NCI-H187 treated with DMSO at 0.1 percent for 48 hours (cell line): ENCODE measurements at regions not wholly inside any gene's neighbourhood (a gene's known extent, or its start where the extent isn't known, plus 50 kb on each side); places are given as distances from the start of the nearest gene placed in this dataset.

ENCODE experiments used
- DNase-seq: peaks from one replicate; lab custom pipeline; 2025; lab: John Stamatoyannopoulos, UW

DNA sequence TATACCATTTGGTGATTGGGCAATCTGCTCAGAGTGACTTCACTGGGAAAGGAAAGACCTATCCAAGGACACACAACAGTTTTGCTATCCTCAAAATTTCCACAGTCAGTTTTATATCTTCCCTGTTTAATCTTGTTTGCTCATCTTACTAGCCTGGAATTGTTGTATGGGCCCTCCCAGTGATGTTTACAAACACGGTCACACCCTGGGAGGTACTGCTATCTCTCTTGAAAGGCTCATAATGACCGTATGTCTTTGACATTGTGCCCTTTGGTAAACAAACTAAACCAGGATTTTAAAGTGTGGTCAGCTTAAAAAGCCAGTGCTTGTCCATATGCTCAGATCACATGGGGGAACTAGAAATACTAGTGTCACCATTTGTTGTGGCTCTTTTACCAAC, 277.0 kb downstream of the CDH2 start:
- no peak for DNase-seq

DNA sequence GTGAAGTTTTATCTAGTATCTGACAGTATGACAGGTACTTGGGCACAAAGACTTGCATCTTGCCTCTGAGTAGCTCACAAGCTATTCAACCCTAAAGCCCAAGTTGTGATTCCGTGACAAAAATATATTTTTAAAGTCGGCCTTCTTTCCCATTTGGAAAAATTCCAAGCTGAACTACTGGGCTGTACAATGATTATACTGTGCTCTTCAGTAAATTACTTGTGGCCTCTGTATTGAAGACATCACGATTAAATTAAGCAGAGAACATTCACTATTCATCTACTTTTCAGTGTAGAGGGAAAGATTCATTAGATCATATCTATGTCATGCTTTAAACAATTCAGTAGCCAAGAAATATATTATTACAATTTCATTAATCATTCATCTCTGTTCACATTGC, 282.2 kb downstream of the CDH2 start:
- DNase-seq = no peak

DNA sequence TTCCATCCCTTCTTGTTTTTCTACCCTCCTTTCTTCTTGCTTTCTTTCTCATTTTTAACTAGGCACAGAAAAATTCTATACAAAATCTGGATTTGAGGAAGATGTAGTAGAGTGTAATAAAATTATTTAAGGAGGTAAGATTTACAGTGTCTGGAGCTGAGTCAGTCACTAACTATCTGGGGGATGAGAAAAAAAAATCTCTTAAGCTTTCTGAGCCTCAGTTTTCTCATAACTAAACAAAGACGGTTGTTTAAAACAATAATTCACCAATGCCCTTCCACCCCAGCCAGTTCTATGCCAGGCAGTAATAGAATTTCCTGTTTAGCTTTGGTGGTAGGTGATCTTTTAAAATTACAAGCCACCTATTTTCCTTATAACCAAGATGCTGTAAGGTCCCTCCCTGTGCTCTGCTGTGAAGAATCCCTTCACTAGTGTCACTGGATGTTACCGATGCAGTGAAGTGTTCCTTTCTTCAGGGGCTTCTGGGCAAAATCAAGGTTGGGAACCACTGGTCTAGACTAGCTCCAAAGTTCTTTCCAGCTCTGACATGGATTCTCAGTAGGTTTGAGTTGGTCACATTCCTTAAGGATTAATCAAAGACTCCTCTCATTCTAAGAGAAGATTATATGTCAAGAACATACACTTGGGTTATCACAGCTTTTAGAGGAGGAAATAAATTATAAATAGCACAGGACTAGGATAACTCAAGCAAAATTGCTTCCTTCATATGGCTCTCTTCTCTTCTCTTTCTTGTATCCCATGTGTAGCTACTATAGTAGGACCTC, 289.0 kb downstream of the CDH2 start:
- no peak for DNase-seq

DNA sequence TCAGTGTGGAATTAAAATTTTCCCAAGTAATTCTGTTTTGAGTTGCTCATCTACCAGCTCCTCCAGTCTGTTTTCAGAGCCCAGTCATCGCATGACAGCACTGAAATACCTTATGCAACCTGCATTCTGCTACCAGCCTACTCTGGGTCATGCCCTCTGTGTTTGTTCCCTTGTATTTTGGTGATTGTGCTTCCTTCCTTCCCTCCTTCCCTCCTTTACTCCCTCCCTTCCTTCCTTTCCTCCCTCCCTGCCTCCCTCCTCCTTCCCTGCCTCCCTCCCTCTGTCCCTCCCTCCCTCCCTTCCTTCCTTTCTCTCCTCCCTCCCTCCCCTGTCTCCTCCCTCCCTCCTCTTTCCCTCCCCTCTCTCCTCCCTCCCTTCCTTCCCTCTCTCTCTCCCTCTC, 289.6 kb downstream of the CDH2 start:
- no peak for DNase-seq

DNA sequence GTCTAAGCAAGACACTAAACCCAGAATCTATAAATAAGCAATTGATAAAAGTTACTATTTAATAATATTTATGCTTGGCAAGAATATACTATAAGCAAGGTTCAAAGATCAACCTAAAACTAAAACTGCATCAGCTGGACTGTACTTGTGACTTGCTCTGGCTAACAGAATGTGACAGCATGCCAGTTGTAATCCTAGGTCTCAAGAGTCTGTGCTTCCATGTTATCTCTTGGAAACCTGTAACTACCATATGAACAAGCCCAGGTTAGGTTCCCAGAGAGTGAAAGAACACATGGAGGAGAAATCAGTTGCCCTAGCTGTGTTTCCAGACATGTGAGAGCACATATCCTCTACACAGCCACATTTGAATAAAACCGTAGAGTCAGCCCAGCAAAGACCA, 297.4 kb downstream of the CDH2 start:
- no peak for DNase-seq

DNA sequence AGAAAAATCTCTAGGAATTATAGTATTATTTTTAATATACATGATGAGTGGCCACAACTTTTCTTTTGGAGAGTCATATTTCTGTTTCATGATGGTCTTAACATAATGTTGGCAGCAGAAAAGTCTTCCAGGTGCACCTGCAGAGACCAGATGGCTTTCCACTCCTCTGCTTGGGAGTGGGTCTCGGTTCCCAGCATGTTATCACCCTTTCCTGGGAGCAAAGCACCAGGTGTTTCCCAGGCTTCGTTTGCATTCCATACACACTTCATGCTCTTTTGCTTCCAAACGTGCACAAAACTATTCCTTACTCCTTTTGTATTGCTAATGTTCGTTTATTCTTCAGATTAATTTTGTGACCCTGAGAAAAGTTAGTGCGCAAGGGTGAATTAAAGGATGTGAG, 305.2 kb downstream of the CDH2 start:
- peak; percentile 26 for DNase-seq

DNA sequence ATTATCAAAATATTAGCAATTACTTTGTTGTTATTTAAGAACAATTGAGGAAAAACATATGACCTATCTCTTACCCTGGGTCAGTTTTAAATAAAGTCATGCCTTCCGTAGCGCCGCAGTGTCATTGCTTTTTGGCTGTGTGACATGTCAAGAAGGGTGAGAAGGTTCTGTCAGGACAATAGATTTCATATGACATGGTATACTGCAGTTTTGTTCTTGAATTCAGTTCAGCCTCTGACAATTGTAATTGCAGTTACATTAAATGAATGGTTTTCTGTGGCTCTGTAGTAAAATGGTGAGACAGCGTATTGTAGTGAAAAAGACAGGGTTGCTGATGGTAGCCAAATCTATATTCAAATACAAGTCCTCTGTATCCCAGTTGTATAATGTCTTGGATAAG, 307.2 kb downstream of the CDH2 start:
- no peak for DNase-seq

DNA sequence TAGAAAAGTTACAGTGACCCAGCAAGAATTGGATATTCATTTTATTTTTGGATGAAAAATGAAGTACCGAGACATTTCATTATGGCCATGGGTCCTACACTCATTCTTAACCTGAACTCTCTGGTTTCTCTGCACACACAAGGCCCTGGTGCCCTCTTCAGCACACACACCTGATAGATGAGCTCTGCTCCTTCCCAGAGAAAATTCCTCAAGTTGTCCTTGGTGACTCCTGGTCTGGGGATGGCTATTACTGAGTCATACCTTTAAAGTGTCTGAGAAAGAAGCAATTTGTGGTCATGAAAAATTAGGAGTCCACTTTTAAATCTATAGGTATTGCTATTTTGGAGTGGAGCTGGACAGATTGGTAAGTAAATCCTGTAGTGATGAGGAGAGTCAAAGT, 311.5 kb downstream of the CDH2 start:
- DNase-seq = no peak

DNA sequence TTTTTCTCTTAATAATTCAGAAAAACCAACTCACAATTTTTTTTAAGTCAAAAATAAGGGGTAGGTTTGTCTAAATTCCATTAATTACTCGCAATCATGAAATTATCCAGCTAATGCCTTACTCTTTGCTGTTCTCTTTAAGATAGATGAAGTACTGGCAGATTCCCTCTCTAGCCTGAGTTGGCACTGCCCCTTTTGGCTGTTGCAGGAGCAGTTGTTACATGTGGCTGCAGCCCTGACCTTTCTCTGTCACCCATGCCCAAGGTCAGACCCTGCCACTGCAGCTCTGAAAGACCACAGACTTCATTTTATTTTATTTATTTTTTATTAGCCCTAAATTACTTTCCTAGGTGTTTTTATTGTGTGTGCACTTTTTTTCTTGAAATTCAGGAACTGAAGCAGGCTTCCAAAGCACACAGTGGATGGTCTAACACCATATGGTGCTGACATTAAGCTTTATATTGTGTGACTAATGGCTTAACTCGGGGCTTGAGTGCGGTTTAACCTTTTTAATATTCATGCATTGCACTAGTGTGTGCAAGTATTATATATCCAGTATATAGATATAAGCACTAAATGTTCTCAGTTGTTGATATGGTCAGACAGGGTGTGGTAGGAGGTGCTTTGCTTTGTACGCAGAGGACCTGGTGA, 313.0 kb downstream of the CDH2 start:
- no peak for DNase-seq

DNA sequence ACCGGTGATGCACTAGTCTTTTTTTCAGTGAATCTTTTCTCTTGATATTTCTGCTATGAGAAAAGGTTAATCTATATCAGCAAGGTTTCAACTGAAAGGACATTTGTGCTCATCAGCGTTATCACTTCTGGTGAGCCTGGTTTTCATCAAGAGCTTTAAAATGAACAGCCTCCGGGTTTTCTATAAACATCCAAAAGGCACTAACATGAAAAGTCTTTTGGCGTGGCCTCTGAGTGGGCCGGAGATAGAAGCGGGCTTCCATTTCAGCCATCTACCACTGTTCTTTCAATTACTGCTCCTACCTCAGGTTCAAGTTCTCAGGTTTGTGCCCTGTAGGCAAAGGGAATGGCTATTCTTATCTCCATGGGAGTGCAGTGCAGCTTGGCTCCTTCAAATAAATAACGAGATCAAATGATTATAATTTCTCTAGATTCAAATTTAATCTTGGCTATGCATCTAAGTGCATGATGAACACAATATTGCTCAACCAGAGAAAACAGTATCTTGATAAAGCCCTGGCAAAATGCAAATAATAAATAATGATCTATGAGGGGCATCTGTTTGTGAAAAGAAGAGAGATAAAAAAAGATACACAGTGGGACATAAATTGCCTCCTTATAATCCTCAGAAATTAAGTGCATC, 314.8 kb downstream of the CDH2 start:
- DNase-seq = no peak

DNA sequence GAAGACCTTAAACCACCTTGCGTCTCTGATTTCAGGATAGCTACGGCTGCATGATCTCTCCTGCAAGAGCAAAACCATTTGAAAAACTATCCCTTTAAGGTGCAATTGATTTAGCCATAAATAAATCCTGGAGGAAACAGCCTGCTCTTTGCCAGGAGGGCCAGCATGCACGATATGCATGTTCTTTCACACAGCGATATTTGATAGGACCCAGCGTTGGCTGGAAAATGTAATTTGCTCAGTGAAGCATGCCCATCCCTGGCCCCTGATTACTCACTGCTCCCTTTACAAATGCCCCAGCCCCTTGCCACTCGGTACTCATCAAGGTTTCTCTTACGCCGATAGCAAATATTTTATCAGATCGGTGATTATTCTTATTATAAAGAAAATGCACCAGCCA, 315.4 kb downstream of the CDH2 start:
- DNase-seq = peak; percentile 74

DNA sequence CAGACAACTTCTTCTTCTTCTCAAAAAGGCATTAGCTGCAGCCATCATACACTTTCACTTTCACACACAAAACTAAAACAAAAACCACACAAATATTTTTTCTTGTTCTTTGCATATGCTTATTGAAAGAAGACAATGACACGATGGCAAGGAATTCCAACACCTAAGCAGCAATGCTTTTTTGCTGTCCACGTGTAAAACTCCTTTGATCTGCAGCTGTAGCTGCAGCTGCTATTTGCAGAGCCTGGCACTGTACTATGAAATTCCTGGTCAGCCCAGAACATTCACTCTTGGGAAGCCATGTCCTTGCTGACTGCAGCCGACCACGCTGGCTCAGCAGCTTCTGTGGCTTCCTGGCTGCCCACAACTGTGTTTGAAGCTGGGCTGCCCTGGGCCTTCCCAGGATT, 316.2 kb downstream of the CDH2 start:
- DNase-seq = no peak

DNA sequence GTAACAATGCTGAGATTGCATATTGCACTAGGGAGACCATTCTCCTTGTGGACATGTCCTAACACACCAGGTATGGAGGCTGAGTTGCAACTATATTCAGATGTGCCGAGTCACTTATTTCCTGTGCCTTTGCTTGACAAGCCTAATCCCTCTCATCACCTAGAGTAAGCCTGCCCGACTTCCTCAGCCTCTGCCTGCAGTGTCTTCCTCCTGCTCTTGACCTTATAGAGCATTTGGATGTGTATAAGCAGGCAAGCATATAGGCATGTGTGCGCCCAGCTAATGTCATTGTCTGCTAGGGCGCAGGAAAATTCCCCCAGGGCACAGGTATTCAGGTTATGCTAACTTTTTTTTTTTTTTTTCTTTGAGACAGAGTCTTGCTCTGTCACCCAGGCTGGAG, 316.9 kb downstream of the CDH2 start:
- no peak for DNase-seq

DNA sequence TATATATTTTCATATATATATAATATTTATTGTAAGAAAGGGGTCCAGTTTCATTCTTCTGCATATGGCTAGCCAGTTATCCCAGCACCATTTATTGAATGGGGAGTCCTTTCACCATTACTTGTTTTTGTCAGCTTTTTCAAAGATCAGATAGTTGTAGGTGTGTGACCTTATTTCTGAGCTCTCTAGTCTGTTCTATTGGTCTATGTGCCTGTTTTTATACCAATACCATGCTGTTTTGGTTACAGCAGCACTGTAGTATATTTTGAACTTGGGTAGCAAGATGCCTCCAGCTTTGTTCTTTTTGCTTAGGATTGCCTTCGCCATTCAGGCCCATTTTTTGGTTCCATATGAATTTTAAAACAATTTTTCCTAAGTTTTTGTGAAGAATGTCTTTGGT, 320.1 kb downstream of the CDH2 start:
- no peak for DNase-seq

DNA sequence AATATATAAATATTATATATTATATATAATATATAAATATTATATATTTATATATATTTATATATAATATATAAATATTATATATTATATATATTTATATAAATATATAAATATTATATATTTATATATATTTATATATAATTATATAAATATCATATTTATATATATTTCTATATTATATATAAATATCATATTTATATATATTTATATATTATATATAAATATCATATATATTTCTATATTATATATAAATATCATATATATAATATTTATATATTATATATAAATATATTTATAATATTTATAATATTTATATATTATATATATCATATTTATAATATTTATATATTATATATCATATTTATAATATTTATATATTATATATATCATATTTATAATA, 321.4 kb downstream of the CDH2 start:
- DNase-seq = no peak

DNA sequence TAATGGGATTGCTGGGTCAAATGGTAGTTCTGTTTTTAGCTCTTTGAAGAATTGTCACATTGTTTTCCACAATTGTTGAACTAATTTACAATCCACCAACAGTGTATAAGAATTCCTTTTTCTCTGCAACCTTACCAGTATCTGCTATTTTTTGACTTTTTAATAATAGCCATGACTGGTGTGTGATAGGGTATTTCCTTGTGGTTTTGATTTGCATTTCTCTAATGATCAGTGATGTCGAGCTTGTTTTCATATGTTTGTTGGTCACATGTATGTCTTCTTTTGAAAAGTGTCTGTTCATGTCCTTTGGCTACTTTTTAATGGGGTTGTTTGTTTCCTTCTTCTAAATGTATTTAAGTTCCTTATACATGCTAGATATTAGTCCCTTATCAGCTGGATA, 322.3 kb downstream of the CDH2 start:
- no peak for DNase-seq

DNA sequence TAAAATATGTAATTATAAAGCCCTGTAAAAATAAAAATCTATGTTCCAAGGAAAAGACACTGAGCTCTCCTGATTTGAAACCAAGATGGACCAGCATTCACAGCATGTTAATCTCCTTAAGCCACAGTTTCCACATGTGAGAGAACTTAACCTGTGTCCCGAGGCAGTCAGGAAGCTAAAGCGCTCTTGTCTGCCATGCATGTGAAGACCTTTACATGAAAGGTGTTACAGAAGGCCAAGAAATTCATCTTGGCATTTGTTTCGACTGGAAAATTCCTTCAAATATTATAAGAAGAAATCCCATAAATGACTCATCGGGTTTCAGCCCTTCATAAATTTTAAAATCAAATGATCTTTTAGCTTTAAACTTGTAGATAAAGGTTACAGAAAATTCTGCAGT, 328.6 kb downstream of the CDH2 start:
- DNase-seq = no peak

DNA sequence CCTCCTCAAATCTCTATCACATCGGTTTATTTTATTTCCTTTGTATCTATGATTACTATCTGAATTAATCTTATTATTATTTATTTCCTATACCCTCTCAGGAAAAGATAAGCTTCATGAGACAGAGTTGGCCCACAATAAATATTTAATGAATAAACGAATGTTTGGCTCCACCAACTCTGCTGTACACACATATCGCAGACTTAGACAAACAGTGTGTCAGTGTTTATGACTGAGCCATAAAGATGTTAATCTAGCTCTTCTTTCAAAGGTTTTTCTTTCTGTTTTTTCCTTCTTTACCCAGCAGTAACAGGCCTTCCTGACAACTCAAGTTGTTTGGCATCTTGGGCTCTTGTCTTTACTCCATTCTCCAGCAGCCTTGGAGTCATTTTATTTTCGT, 329.5 kb downstream of the CDH2 start:
- DNase-seq = no peak

DNA sequence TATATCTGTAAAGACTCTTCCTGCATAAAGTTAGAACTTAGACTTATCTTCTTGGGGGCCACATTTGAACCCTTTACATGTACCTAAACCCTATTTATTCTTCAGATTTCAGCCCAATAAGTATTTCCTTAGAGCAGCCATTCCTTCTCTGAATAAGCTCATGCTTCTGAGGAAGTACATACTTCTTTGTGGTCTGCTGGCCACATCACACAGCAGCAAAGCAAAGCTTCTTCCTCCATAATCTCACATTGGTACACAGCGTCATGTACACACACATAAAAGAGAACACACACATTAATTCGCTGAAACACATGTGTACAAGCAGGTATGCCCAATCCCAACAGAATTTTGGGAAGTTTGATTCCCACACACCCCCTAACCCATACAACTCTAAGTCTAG, 331.0 kb downstream of the CDH2 start:
- no peak for DNase-seq

DNA sequence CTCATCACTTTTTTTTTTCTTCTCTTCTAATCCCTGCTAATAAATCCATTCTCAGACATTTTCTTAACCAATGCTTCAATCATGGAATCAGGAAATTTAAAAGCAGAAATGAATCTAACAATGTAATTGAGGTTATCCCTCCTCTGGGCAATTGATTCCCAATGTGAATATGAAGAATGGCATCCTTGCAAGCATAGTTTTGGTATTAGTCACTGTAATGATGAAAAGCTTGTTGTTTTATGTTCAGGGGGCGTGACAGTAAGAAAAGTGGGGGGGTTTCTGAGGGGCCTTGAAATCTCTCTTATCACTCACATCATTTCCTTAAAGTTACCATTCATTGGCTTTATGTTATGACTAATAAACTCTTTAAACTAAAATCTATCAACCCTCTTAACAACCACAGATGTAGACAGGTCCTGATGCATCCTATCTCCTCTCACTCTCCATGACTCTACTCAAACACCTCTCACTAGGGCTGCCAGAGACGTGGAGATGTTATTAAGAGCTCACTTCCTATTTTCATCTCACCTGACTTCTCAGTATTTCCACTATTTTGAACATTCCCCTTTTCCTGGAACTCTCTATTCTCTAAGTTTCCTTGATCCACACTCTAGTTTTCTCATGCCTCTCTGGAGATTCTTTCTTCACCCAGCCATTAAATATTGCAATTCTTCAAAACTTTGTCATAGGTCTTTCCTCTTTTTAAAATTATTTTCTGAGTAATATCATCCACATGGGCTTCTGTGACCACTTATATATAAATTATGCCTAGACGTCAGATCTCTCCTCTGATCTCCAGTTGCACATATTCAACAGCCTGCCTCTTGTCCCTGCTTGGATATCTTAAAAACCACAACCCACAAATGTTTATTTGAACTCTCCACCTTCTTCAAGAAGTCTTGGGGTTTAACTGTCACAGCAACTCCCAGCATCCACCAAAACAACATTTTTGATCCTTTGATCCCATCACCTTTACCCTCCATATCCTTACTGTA, 332.9 kb downstream of the CDH2 start:
- no peak for DNase-seq

DNA sequence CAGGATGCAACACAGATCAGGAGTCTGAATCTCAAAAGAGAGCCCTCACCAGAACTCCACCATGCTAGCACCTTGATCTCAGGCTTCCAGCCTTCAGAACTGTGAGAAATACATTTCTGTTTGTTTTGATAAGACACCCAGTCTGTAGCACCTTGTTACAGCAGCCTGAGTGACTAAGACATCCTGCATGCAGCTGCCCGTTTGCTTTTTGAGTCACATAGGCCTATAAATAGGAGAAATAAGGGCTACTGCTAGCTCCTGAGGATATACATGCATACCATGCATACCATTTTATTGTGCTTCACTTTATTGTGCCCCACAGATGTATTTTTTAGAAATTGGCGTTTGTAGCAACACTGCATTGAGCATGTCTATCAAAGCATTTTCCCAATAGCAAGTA, 337.8 kb downstream of the CDH2 start:
- no peak for DNase-seq

DNA sequence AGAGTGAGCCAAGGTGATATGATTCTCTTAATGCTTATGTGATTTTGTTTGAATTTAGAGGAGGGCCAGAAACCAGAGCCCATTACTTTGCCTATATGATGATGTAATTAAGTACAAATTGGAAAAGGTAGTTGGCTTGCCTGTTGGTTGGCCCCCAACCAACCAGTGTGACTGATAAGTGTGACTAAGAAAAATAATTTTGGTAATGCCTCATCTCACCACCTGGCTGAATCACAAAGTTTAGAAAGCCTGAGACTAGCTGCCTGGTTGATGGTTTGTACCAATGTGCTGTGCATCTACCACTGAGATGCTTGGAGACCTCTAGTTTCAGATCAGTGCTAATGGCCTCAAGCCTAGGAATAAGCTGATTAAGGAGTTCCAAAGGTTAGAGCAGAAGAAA, 338.7 kb downstream of the CDH2 start:
- no peak for DNase-seq
